Left renal cortex interstitium (tissue), 4 donors: ENCODE measurements at regions not wholly inside any gene's neighbourhood (a gene's known extent, or its start where the extent isn't known, plus 50 kb on each side); places are given as distances from the start of the nearest gene placed in this dataset.

ENCODE experiments used
- DNase-seq, 4 donors: peaks; one replicate each; pipeline ENCODE4 v3.0.0-alpha.2; 2013; ENCODE audit warnings: low read depth in 4 of 4, low spot score in 2 of 4, missing footprints in 1 of 4

- DNase-seq = no peak
Observed at GRCh38 chr13:83618966-83619365, 263.3 kb downstream of the SLITRK1 start.

GRCh38 chr13:83613524-83613923 is 268.8 kb downstream of the SLITRK1 start:
- no peak for DNase-seq

- no peak for DNase-seq
Observed at GRCh38 chr13:83601539-83601938, 280.7 kb downstream of the SLITRK1 start.

GRCh38 chr13:83592095-83592494 is 290.2 kb downstream of the SLITRK1 start:
- DNase-seq = no peak

- DNase-seq = no peak
Observed at GRCh38 chr13:83589814-83590213, 292.5 kb downstream of the SLITRK1 start.

- DNase-seq = no peak
Observed at GRCh38 chr13:83577183-83577582, 305.1 kb downstream of the SLITRK1 start.

GRCh38 chr13:83568019-83568418 is 314.3 kb downstream of the SLITRK1 start:
- no peak for DNase-seq

- no peak for DNase-seq
Observed at GRCh38 chr13:83563499-83563898, 318.8 kb downstream of the SLITRK1 start.

GRCh38 chr13:83557845-83558244 is 324.4 kb downstream of the SLITRK1 start:
- no peak for DNase-seq

- DNase-seq = no peak
Observed at GRCh38 chr13:83549671-83550070, 332.6 kb downstream of the SLITRK1 start.

- DNase-seq = no peak
Observed at GRCh38 chr13:83547043-83547442, 335.2 kb downstream of the SLITRK1 start.

- DNase-seq = no peak
Observed at GRCh38 chr13:83546476-83546875, 335.8 kb downstream of the SLITRK1 start.

GRCh38 chr13:83538636-83539035 is 343.6 kb downstream of the SLITRK1 start:
- no peak for DNase-seq

- DNase-seq = no peak
Observed at GRCh38 chr13:83536941-83537340, 345.3 kb downstream of the SLITRK1 start.

- DNase-seq = no peak
Observed at GRCh38 chr13:83536153-83536552, 346.1 kb downstream of the SLITRK1 start.

GRCh38 chr13:83532809-83533208 is 349.5 kb downstream of the SLITRK1 start:
- no peak for DNase-seq

- no peak for DNase-seq
Observed at GRCh38 chr13:83531022-83531421, 351.3 kb downstream of the SLITRK1 start.

- DNase-seq = no peak
Observed at GRCh38 chr13:83516781-83517180, 365.5 kb downstream of the SLITRK1 start.

GRCh38 chr13:83515268-83516015 is 366.8 kb downstream of the SLITRK1 start:
- DNase-seq = no peak

GRCh38 chr13:83508771-83509301 is 373.4 kb downstream of the SLITRK1 start:
- no peak for DNase-seq

GRCh38 chr13:83503424-83503823 is 378.9 kb downstream of the SLITRK1 start:
- no peak for DNase-seq

- no peak for DNase-seq
Observed at GRCh38 chr13:83499286-83499685, 383.0 kb downstream of the SLITRK1 start.
